CD8-positive, alpha-beta memory T cell (primary cell): ENCODE measurements at regions not wholly inside any gene's neighbourhood (a gene's known extent, or its start where the extent isn't known, plus 50 kb on each side); places are given as distances from the start of the nearest gene placed in this dataset.

ENCODE experiments used
- CTCF ChIA-PET: fragments of 350-600 bp; sonication (Branson Sonifier 250); formaldehyde crosslinking; loops from one replicate; lab custom pipeline; 2021; ENCODE audit warnings: antibody characterized with exemption; lab: Charles Lee
- POLR2A ChIA-PET: fragments of 350-600 bp; sonication (Branson Sonifier 250); formaldehyde crosslinking; loops from one replicate; lab custom pipeline; 2021; ENCODE audit warnings: antibody characterized with exemption; lab: Charles Lee
- DNase-seq, 5 donors: peaks; one replicate each; pipeline versions ENCODE4 v3.0.0 to v3.0.0-alpha.2; 2020 to 2022; ENCODE audit warnings: mixed read lengths in 1 of 5
- H3K27ac ChIP-seq: one replicate; pipeline ENCODE4 v1.7.0; 2013; ENCODE audit warnings: low read depth, mild to moderate bottlenecking, low read length, moderate library complexity
- H3K27me3 ChIP-seq: 2 replicates; pipeline ENCODE4 v1.7.0; 2013; ENCODE audit warnings: low read length, mild to moderate bottlenecking; ENCODE audit not compliant: insufficient read depth, poor library complexity, severe bottlenecking
- H3K36me3 ChIP-seq: 2 replicates; pipeline ENCODE4 v1.7.0; 2013; ENCODE audit warnings: mild to moderate bottlenecking, low read length, moderate library complexity; ENCODE audit not compliant: insufficient read depth
- H3K4me1 ChIP-seq: 2 replicates; pipeline ENCODE4 v1.7.0; 2013; ENCODE audit warnings: mild to moderate bottlenecking, low read length, moderate library complexity; ENCODE audit not compliant: insufficient read depth
- H3K4me3 ChIP-seq: 2 replicates; pipeline ENCODE4 v1.7.0; 2013; ENCODE audit warnings: mild to moderate bottlenecking, low read length
- H3K9me3 ChIP-seq: 2 replicates; pipeline ENCODE4 v1.7.0; 2013; ENCODE audit warnings: mild to moderate bottlenecking, low read length
- H3K27ac Mint-ChIP-seq, 8 donors: one replicate each; pipeline ENCODE4 v1.8.0; 2020 to 2021; ENCODE audit warnings: mixed read lengths in 8 of 8, mild to moderate bottlenecking in 6 of 8, inconsistent platforms in 3 of 8, moderate library complexity in 3 of 8
- H3K27me3 Mint-ChIP-seq, 2 donors: one replicate each; pipeline ENCODE4 v1.8.0; 2020 to 2021; ENCODE audit warnings: mixed read lengths in 2 of 2, mild to moderate bottlenecking in 1 of 2, moderate library complexity in 1 of 2
- H3K36me3 Mint-ChIP-seq, 3 donors: one replicate each; pipeline ENCODE4 v1.8.0; 2020 to 2021; ENCODE audit warnings: mixed read lengths in 3 of 3, inconsistent platforms in 1 of 3, mild to moderate bottlenecking in 1 of 3
- H3K4me1 Mint-ChIP-seq, 3 donors: one replicate each; pipeline ENCODE4 v1.8.0; 2020 to 2021; ENCODE audit warnings: mixed read lengths in 3 of 3, inconsistent platforms in 1 of 3, mild to moderate bottlenecking in 1 of 3
- H3K4me3 Mint-ChIP-seq, 7 donors: one replicate each; pipeline ENCODE4 v1.8.0; 2020 to 2021; ENCODE audit warnings: mixed read lengths in 7 of 7, mild to moderate bottlenecking in 6 of 7, moderate library complexity in 4 of 7, inconsistent platforms in 2 of 7
- H3K9me3 Mint-ChIP-seq, 5 donors: one replicate each; pipeline ENCODE4 v1.8.0; 2020 to 2022; ENCODE audit warnings: mixed read lengths in 5 of 5, mild to moderate bottlenecking in 3 of 5, moderate library complexity in 2 of 5, inconsistent platforms in 1 of 5

DNA sequence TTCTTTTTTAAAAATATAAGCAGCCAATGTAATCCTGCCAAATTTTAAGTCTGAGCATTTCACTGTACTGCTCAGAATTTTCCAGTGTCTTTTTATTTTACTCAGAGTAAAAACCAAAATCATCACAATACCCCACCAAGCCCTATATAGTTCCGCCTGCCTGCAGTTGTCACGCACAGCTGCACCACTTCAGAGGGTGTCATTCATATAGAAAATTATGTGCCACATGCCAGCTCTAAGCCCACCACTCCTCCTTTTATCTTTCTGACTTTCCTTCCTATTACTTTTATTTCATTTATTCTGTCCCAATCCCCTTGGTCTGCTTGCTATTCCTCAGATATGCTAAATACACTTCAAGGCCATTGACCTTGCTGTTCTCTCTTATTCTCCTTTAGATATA, 233.1 kb upstream of the DPPA4 start:
- no peaks in the 10 kb centered on the region for H3K4me1 ChIP-seq
- H3K9me3 Mint-ChIP-seq: peaks cover 0 to 2% (median 0%) of the 10 kb centered on the region in 5 donors
- ChIA-PET CTCF (no interaction called here), POLR2A (no interaction called here)
- H3K36me3 ChIP-seq: no peaks in the 10 kb centered on the region
- no peak overlapping the region for H3K27ac ChIP-seq
- H3K4me3 Mint-ChIP-seq: no peak overlapping the region
- H3K27me3 Mint-ChIP-seq: peaks cover 0 to 6% of the 10 kb centered on the region in 2 donors
- no peak overlapping the region for H3K27ac Mint-ChIP-seq
- no peaks in the 10 kb centered on the region for H3K9me3 ChIP-seq
- no peaks in the 10 kb centered on the region for H3K27me3 ChIP-seq
- DNase-seq: no peak
- H3K4me3 ChIP-seq: no peak overlapping the region
- H3K4me1 Mint-ChIP-seq: no peaks in the 10 kb centered on the region
- H3K36me3 Mint-ChIP-seq: peaks cover 0 to 3% (median 1%) of the 10 kb centered on the region in 3 donors

- Histone ChIP-seq H3K27me3 (no peaks in the 10 kb centered on the region), H3K9me3 (no peaks in the 10 kb centered on the region), H3K4me3 (no peak overlapping the region), H3K27ac (no peak overlapping the region), H3K36me3 (no peaks in the 10 kb centered on the region), H3K4me1 (no peaks in the 10 kb centered on the region)
- Mint-ChIP-seq H3K4me3 (no peak overlapping the region), H3K27ac (no peak overlapping the region), H3K27me3 (peaks cover 0 to 4% of the 10 kb centered on the region in 2 donors), H3K36me3 (peaks cover 0 to 3% (median 1%) of the 10 kb centered on the region in 3 donors), H3K4me1 (no peaks in the 10 kb centered on the region), H3K9me3 (peaks cover 0 to 2% (median 1%) of the 10 kb centered on the region in 5 donors)
- POLR2A ChIA-PET: no interaction called here
- DNase-seq: no peak
- CTCF ChIA-PET: no interaction called here
Observed at GRCh38 chr3:109572301-109572700, 235.0 kb upstream of the DPPA4 start.

- no peak overlapping the region for H3K27ac ChIP-seq
- H3K36me3 ChIP-seq: no peaks in the 10 kb centered on the region
- Mint-ChIP-seq H3K27me3 (peaks cover 0 to 3% of the 10 kb centered on the region in 2 donors), H3K4me3 (no peak overlapping the region), H3K27ac (no peak overlapping the region), H3K9me3 (peaks cover 2 to 7% (median 4%) of the 10 kb centered on the region in 5 donors), H3K36me3 (peaks cover 0 to 10% (median 0%) of the 10 kb centered on the region in 3 donors), H3K4me1 (no peaks in the 10 kb centered on the region)
- H3K4me3 ChIP-seq: no peak overlapping the region
- POLR2A ChIA-PET: no interaction called here
- CTCF ChIA-PET: no interaction called here
- H3K4me1 ChIP-seq: no peaks in the 10 kb centered on the region
- no peaks in the 10 kb centered on the region for H3K27me3 ChIP-seq
- no peak for DNase-seq
- H3K9me3 ChIP-seq: no peaks in the 10 kb centered on the region
Observed at GRCh38 chr3:109596991-109597390, 259.6 kb upstream of the DPPA4 start.

DNA sequence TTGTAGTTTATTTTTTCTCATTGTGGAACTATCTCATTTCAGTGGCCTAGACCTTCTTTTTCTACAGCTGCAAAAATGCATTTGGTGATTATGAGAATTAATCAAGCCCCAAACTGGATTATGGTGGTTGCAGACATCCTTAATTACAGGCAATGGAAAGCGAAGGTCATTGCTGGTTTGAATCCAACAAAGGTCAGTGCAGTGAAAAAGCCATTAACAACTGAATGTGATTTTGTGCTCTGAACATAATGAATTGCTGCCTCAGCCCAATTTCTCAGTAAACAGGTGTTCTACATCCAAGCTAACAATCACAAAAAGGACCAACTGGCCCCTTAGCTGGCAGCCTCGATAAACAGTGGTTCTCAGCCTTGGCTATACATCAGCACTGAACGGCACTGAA, 260.1 kb upstream of the DPPA4 start:
- POLR2A ChIA-PET: no interaction called here
- Mint-ChIP-seq H3K4me1 (no peaks in the 10 kb centered on the region), H3K27me3 (peaks cover 0 to 3% of the 10 kb centered on the region in 2 donors)

GRCh38 chr3:109607897-109608296, 270.6 kb upstream of the DPPA4 start:
- Histone ChIP-seq H3K27me3 (no peaks in the 10 kb centered on the region), H3K4me1 (no peaks in the 10 kb centered on the region), H3K27ac (no peak overlapping the region), H3K4me3 (no peak overlapping the region), H3K36me3 (no peaks in the 10 kb centered on the region), H3K9me3 (no peaks in the 10 kb centered on the region)
- H3K4me3 Mint-ChIP-seq: no peak overlapping the region
- ChIA-PET POLR2A (no interaction called here), CTCF (no interaction called here)
- H3K4me1 Mint-ChIP-seq: no peaks in the 10 kb centered on the region
- DNase-seq: no peak
- no peak overlapping the region for H3K27ac Mint-ChIP-seq
- peaks cover 0 to 2% (median 0%) of the 10 kb centered on the region in 5 donors for H3K9me3 Mint-ChIP-seq
- H3K27me3 Mint-ChIP-seq: peaks cover 0 to 5% of the 10 kb centered on the region in 2 donors
- no peaks in the 10 kb centered on the region for H3K36me3 Mint-ChIP-seq

More for the DNA sequence above, 260.1 kb upstream of the DPPA4 start:
- H3K4me3 ChIP-seq: no peak overlapping the region
- H3K4me3 Mint-ChIP-seq: no peak overlapping the region
- no peaks in the 10 kb centered on the region for H3K4me1 ChIP-seq
- peaks cover 0 to 12% (median 0%) of the 10 kb centered on the region in 3 donors for H3K36me3 Mint-ChIP-seq
- CTCF ChIA-PET: no interaction called here
- H3K36me3 ChIP-seq: no peaks in the 10 kb centered on the region
- no peak for DNase-seq
- H3K9me3 ChIP-seq: no peaks in the 10 kb centered on the region
- no peaks in the 10 kb centered on the region for H3K27me3 ChIP-seq
- no peak overlapping the region for H3K27ac Mint-ChIP-seq
- peaks cover 2 to 7% (median 4%) of the 10 kb centered on the region in 5 donors for H3K9me3 Mint-ChIP-seq
- no peak overlapping the region for H3K27ac ChIP-seq

- no peak overlapping the region for H3K27ac Mint-ChIP-seq
- no peaks in the 10 kb centered on the region for H3K4me1 ChIP-seq
- CTCF ChIA-PET: no interaction called here
- H3K9me3 ChIP-seq: no peaks in the 10 kb centered on the region
- no peaks in the 10 kb centered on the region for H3K36me3 Mint-ChIP-seq
- H3K4me3 ChIP-seq: no peak overlapping the region
- no peak overlapping the region for H3K4me3 Mint-ChIP-seq
- DNase-seq: no peak
- no peak overlapping the region for H3K27ac ChIP-seq
- H3K27me3 Mint-ChIP-seq: peaks cover 0 to 8% of the 10 kb centered on the region in 2 donors
- POLR2A ChIA-PET: no interaction called here
- peaks cover 0 to 2% (median 0%) of the 10 kb centered on the region in 5 donors for H3K9me3 Mint-ChIP-seq
- no peaks in the 10 kb centered on the region for H3K4me1 Mint-ChIP-seq
- no peaks in the 10 kb centered on the region for H3K27me3 ChIP-seq
- no peaks in the 10 kb centered on the region for H3K36me3 ChIP-seq
Observed at GRCh38 chr3:109608574-109608973, 271.2 kb upstream of the DPPA4 start.

- no peak for DNase-seq
- Histone ChIP-seq H3K36me3 (no peaks in the 10 kb centered on the region), H3K4me1 (no peaks in the 10 kb centered on the region), H3K9me3 (no peaks in the 10 kb centered on the region), H3K27ac (no peak overlapping the region), H3K4me3 (no peak overlapping the region), H3K27me3 (no peaks in the 10 kb centered on the region)
- CTCF ChIA-PET: no interaction called here
- POLR2A ChIA-PET: no interaction called here
- no peak overlapping the region for H3K4me3 Mint-ChIP-seq
- H3K27ac Mint-ChIP-seq: no peak overlapping the region
- H3K27me3 Mint-ChIP-seq: no peaks in the 10 kb centered on the region
- H3K4me1 Mint-ChIP-seq: no peaks in the 10 kb centered on the region
- H3K9me3 Mint-ChIP-seq: no peaks in the 10 kb centered on the region
- no peaks in the 10 kb centered on the region for H3K36me3 Mint-ChIP-seq
Observed at GRCh38 chr3:109618766-109619378, 281.5 kb upstream of the DPPA4 start.

- Histone ChIP-seq H3K9me3 (no peaks in the 10 kb centered on the region), H3K27me3 (no peaks in the 10 kb centered on the region), H3K4me1 (no peaks in the 10 kb centered on the region), H3K4me3 (no peak overlapping the region), H3K27ac (no peak overlapping the region), H3K36me3 (no peaks in the 10 kb centered on the region)
- POLR2A ChIA-PET: no interaction called here
- Mint-ChIP-seq H3K27ac (no peak overlapping the region), H3K9me3 (peaks cover 0 to 2% (median 0%) of the 10 kb centered on the region in 5 donors), H3K36me3 (no peaks in the 10 kb centered on the region), H3K4me3 (no peak overlapping the region), H3K4me1 (no peaks in the 10 kb centered on the region), H3K27me3 (no peaks in the 10 kb centered on the region)
- no peak for DNase-seq
- CTCF ChIA-PET: no interaction called here
Observed at GRCh38 chr3:109631897-109632296, 294.6 kb upstream of the DPPA4 start.
